Spleen (tissue), 11 donors: ENCODE measurements at regions not wholly inside any gene's neighbourhood (a gene's known extent, or its start where the extent isn't known, plus 50 kb on each side); places are given as distances from the start of the nearest gene placed in this dataset.

Experiments used
- DNase-seq: peaks from one replicate; pipeline ENCODE4 v3.0.0-alpha.2; 2020
- H3K27ac ChIP-seq, 8 donors: fragments of 200-600 bp; sonication (generic) in 7 of 8; 1 replicate in 4 of 8; 2 replicates in 4 of 8; pipeline versions ENCODE4 v1.5.0 to v1.8.0; 2016 to 2021; ENCODE audit warnings: inconsistent platforms in 4 of 8, mild to moderate bottlenecking in 4 of 8, moderate library complexity in 1 of 8
- H3K27me3 ChIP-seq, 7 donors: fragments of 200-600 bp; sonication (generic) in 6 of 7; replicated peaks in 1 of 7; 1 replicate in 4 of 7; 2 replicates in 3 of 7; pipeline versions ENCODE4 v1.5.0 to v1.8.0; 2016 to 2021; ENCODE audit warnings: inconsistent platforms in 3 of 7, mild to moderate bottlenecking in 1 of 7
- H3K36me3 ChIP-seq, 6 donors: fragments of 200-600 bp; sonication (generic) in 5 of 6; 1 replicate in 4 of 6; 2 replicates in 2 of 6; pipeline versions ENCODE4 v1.5.0 to v1.8.0; 2016 to 2021; ENCODE audit warnings: inconsistent platforms in 2 of 6
- H3K4me1 ChIP-seq, 6 donors: fragments of 200-600 bp; sonication (generic) in 5 of 6; 1 replicate in 3 of 6; 2 replicates in 3 of 6; pipeline versions ENCODE4 v1.5.0 to v1.8.0; 2016 to 2021; ENCODE audit warnings: inconsistent platforms in 3 of 6
- H3K4me3 ChIP-seq, 8 donors: fragments of 200-600 bp; sonication (generic) in 7 of 8; 1 replicate in 4 of 8; 2 replicates in 4 of 8; pipeline versions ENCODE4 v1.5.0 to v1.8.0; 2016 to 2021; ENCODE audit warnings: inconsistent platforms in 4 of 8, mild to moderate bottlenecking in 4 of 8, moderate library complexity in 2 of 8
- H3K9me3 ChIP-seq, 8 donors: fragments of 200-600 bp; sonication (generic) in 7 of 8; 1 replicate in 4 of 8; 2 replicates in 4 of 8; pipeline versions ENCODE4 v1.5.0 to v1.8.0; 2016 to 2021; ENCODE audit warnings: inconsistent platforms in 4 of 8
- CTCF ChIP-seq, 11 experiments: fragments of 200-600 bp in 7 of 11; fragments of 450-650 bp in 4 of 11; sonication (generic) in 4 of 11; IDR thresholded peaks in 8 of 11; conservative IDR thresholded peaks in 3 of 11; 1 replicate in 7 of 11; 2 replicates in 4 of 11; pipeline versions ENCODE4 v1.4.0 to v1.8.0; 2016 to 2021; ENCODE audit warnings: antibody characterized with exemption in 11 of 11, inconsistent platforms in 4 of 11, mild to moderate bottlenecking in 1 of 11
- POLR2A ChIP-seq, 3 donors: fragments of 450-650 bp; IDR thresholded peaks; one replicate each; pipeline ENCODE4 v1.5.1; 2017; ENCODE audit warnings: antibody characterized with exemption in 3 of 3, mild to moderate bottlenecking in 1 of 3
- POLR2AphosphoS5 ChIP-seq, 3 donors: sonication (generic); formaldehyde crosslinking; IDR thresholded peaks; one replicate each; pipeline ENCODE4 v1.5.1; 2017; ENCODE audit warnings: antibody characterized with exemption in 3 of 3
- WGBS, 5 donors: extraction: QIAGEN DNeasy Blood & Tissue Kit in 3 of 5; methylation state at CpG; one replicate each; pipeline versions ENCODE4 v1.1.5 to v1.1.7; 2013 to 2018; 5-methylcytosine and 5-hydroxymethylcytosine counted together
- intact Hi-C: fragments of 100-400 bp; cut with DNase I; formaldehyde crosslinking; loops from one replicate; pipeline ENCODE4 v1.15.0; 2023; ENCODE audit warnings: low total_unique reads
- donor health status: healthy with polysubstance abuse.
- donor health status: DM: no; HTN: no; CAD: no; lungs with moderate emphysema.
- donor health status: DM: no; HTN: no; CAD: no.
- donor health status: Bipolar disorder and iron deficiency.
- donor health status: healthy.
- donor health status: DM: no; HTN: no; CAD: no.
- donor health status: DM: yes; HTN: yes; CAD: no.

- H3K36me3 ChIP-seq: no peaks in the 10 kb centered on the region
- no peak overlapping the region for H3K27ac ChIP-seq
- DNase-seq: no peak
- WGBS, 5 donors: 0 to 3% (median 2%) methylated on average over 3 of the region's 3 CpGs
- intact Hi-C loops: no loop called here
- no peaks in the 10 kb centered on the region for H3K9me3 ChIP-seq
- H3K4me3 ChIP-seq: no peak overlapping the region
- TF ChIP-seq CTCF (IDR thresholded peaks at IDR 0.05 in 8 of 11, conservative IDR thresholded peaks at IDR 0.05 in 3 of 11) (peak; percentile 19 to 69 (median 51)), POLR2AphosphoS5 (IDR thresholded peaks at IDR 0.05) (no peak), POLR2A (IDR thresholded peaks at IDR 0.05) (no peak)
- no peaks in the 10 kb centered on the region for H3K27me3 ChIP-seq
- H3K4me1 ChIP-seq: no peaks in the 10 kb centered on the region
Measured at GRCh38 chr9:13427587-13427986, 148.1 kb upstream of the MPDZ start.

- intact Hi-C loops: no loop called here
- no peak overlapping the region for H3K4me3 ChIP-seq
- H3K27ac ChIP-seq: no peak overlapping the region
- WGBS, 5 donors: 83 to 92% (median 86%) methylated on average over 3 of the region's 3 CpGs
- H3K9me3 ChIP-seq: no peaks in the 10 kb centered on the region
- H3K36me3 ChIP-seq: no peaks in the 10 kb centered on the region
- TF ChIP-seq POLR2A (IDR thresholded peaks at IDR 0.05): no peak
- TF ChIP-seq POLR2AphosphoS5 (IDR thresholded peaks at IDR 0.05): no peak
- TF ChIP-seq CTCF (IDR thresholded peaks at IDR 0.05 in 8 of 11, conservative IDR thresholded peaks at IDR 0.05 in 3 of 11): no peak
- no peaks in the 10 kb centered on the region for H3K4me1 ChIP-seq
- no peaks in the 10 kb centered on the region for H3K27me3 ChIP-seq
- DNase-seq: no peak
Measured at GRCh38 chr9:13426606-13427005, 147.1 kb upstream of the MPDZ start.

- TF ChIP-seq CTCF (IDR thresholded peaks at IDR 0.05 in 8 of 11, conservative IDR thresholded peaks at IDR 0.05 in 3 of 11): no peak
- TF ChIP-seq POLR2AphosphoS5 (IDR thresholded peaks at IDR 0.05): no peak
- no peak for TF ChIP-seq POLR2A (IDR thresholded peaks at IDR 0.05)
- WGBS, 5 donors: 65 to 77% (median 69%) methylated on average over 4 of the region's 4 CpGs
- no peaks in the 10 kb centered on the region for H3K9me3 ChIP-seq
- H3K27ac ChIP-seq: no peak overlapping the region
- H3K4me1 ChIP-seq: no peaks in the 10 kb centered on the region
- intact Hi-C loops: no loop called here
- no peak for DNase-seq
- H3K36me3 ChIP-seq: no peaks in the 10 kb centered on the region
- no peaks in the 10 kb centered on the region for H3K27me3 ChIP-seq
- H3K4me3 ChIP-seq: no peak overlapping the region
Measured at GRCh38 chr9:13424872-13425271, 145.4 kb upstream of the MPDZ start.

GRCh38 chr9:13424204-13424603 lies 144.7 kb upstream of the MPDZ start:
- Histone ChIP-seq H3K4me1 (no peaks in the 10 kb centered on the region), H3K9me3 (no peaks in the 10 kb centered on the region), H3K27ac (no peak overlapping the region), H3K27me3 (no peaks in the 10 kb centered on the region), H3K4me3 (no peak overlapping the region), H3K36me3 (no peaks in the 10 kb centered on the region)
- TF ChIP-seq POLR2A (IDR thresholded peaks at IDR 0.05) (no peak), POLR2AphosphoS5 (IDR thresholded peaks at IDR 0.05) (no peak), CTCF (IDR thresholded peaks at IDR 0.05 in 8 of 11, conservative IDR thresholded peaks at IDR 0.05 in 3 of 11) (no peak)
- 72 to 86% (median 77%) methylated on average over 6 of the region's 6 CpGs for WGBS, 5 donors
- intact Hi-C loops: no loop called here
- DNase-seq: no peak
